HUES48 (cell line): ENCODE measurements at regions not wholly inside any gene's neighbourhood (a gene's known extent, or its start where the extent isn't known, plus 50 kb on each side); places are given as distances from the start of the nearest gene placed in this dataset.
"Not testable (repeated sequence)": the region's sequence is repeated elsewhere in the genome, so short reads cannot be mapped to it uniquely, and the experiment has no call there.

Source experiments
- H3K27ac ChIP-seq: one replicate; pipeline ENCODE4 v1.7.0; 2013; ENCODE audit warnings: low read depth, low read length, inconsistent platforms
- H3K27me3 ChIP-seq: 2 replicates; pipeline ENCODE4 v1.6.1; 2013; ENCODE audit warnings: mild to moderate bottlenecking, low read length; ENCODE audit not compliant: control insufficient read depth, insufficient read depth
- H3K36me3 ChIP-seq: 2 replicates; pipeline ENCODE4 v1.6.1; 2013; ENCODE audit warnings: low read length; ENCODE audit not compliant: control insufficient read depth, insufficient read depth
- H3K4me1 ChIP-seq: 2 replicates; pipeline ENCODE4 v1.6.1; 2013; ENCODE audit warnings: mild to moderate bottlenecking, low read length; ENCODE audit not compliant: control insufficient read depth, insufficient read depth
- H3K4me3 ChIP-seq: 2 replicates; pipeline ENCODE4 v1.5.1; 2013; ENCODE audit warnings: mild to moderate bottlenecking, low read depth, low read length
- H3K9ac ChIP-seq: 2 replicates; pipeline ENCODE4 v1.6.1; 2013; ENCODE audit warnings: mild to moderate bottlenecking, low read depth, low read length, moderate library complexity
- H3K9me3 ChIP-seq: 2 replicates; pipeline ENCODE4 v1.6.1; 2013; ENCODE audit warnings: low read length; ENCODE audit not compliant: control insufficient read depth, insufficient read depth

DNA sequence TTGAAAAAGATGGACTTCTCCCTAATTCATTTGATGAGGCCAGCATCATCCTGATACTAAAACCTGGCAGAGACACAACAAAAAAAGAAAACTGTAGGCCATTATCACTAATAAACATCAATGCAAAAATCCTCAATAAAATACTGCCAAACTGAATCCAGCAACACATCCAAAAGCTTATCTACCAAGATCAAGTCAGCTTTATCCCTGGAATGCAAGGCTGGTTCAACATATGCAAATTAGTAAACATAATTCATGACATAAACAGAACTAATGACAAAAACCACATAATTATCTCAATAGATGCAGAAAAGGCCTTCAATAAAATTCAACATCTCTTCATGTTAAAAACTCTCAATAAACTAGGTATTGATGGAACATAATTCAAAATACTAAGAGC, 166.1 kb upstream of the CNTNAP5 start:
- not testable (repeated sequence) for H3K9me3 ChIP-seq, H3K4me3 ChIP-seq

DNA sequence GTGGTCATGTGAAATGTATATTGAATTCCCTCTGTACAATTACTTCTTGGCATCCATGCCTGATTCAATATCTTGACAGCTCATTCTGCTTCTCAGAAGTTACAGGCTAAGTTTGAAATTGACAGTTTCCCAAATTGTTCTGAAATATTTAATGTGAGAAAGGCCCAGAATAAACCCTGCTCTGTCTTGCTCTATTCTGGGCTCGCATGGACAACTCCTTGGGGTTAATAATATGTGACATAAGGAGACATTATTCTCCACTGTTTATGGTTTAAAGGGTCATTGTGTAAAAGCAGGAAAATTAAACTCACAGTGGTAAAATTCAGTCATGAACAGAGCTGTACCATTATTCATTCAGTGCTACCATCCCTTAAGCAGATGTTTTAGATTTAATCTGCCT, 160.7 kb upstream of the CNTNAP5 start:
- no peak overlapping the region for H3K27ac ChIP-seq
- no peaks in the 10 kb centered on the region for H3K36me3 ChIP-seq
- H3K27me3 ChIP-seq: no peaks in the 10 kb centered on the region
- H3K4me3 ChIP-seq: no peak overlapping the region
- no peak overlapping the region for H3K9ac ChIP-seq
- no peaks in the 10 kb centered on the region for H3K9me3 ChIP-seq
- no peaks in the 10 kb centered on the region for H3K4me1 ChIP-seq

More for the DNA sequence above, 166.1 kb upstream of the CNTNAP5 start:
- not testable (repeated sequence) for H3K4me1 ChIP-seq, H3K9ac ChIP-seq, H3K27ac ChIP-seq, H3K27me3 ChIP-seq, H3K36me3 ChIP-seq

DNA sequence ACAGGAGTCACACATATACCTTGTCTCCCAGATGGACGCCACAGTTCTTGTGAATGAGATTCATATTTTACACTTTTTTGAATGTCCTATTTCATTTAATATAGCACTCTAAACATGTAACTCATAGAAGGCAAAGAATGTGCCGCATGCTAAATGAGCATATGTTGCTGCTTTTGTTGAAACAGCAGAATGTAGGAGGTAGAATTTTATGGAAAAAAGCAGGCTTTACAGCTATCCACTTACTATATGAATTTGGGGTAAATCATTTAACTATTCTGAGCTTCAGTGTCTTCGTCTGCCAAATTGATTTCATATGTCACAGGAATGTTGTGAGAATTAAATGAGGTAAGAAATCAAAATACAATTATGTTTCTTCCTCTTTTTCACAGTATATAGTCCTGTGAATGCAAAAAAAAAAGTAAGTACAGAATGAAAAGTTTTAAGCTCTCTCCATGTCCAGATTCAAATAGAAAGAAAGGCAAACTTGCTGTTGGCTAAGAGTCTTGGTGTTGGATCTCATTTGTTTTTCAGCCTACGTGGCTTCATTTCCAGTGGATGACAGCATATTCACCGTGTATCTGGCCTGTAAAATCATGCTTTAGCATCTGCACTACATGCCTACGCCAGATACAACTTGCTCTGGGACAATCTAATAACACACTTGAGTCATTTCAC, 154.7 kb upstream of the CNTNAP5 start:
- no peak overlapping the region for H3K9ac ChIP-seq
- no peak overlapping the region for H3K27ac ChIP-seq
- no peaks in the 10 kb centered on the region for H3K36me3 ChIP-seq
- no peaks in the 10 kb centered on the region for H3K27me3 ChIP-seq
- no peaks in the 10 kb centered on the region for H3K9me3 ChIP-seq
- no peak overlapping the region for H3K4me3 ChIP-seq
- no peaks in the 10 kb centered on the region; the same call in 1 of the 2 replicates for H3K4me1 ChIP-seq

DNA sequence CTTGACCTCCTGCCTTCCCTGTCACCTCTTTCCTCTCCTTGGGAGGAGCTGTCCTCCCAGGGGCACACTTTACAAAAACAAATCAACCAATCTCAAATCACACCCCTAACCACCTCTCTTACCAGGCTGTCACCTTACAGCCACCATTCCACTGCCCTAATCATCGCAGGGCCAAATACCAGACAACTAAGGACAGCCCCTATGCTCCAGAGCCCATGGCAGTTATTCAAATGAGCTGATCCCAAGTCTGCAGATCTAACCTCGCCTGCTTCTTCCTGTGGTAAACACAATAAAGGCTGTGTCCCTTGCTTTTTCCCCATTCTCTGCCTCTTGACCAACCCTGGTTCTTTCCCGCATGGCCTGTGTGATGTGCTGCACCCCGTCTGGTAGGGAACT, 154.2 kb upstream of the CNTNAP5 start:
- no peak overlapping the region for H3K27ac ChIP-seq
- H3K9ac ChIP-seq: no peak overlapping the region
- no peaks in the 10 kb centered on the region; the same call in 1 of the 2 replicates for H3K4me1 ChIP-seq
- H3K36me3 ChIP-seq: no peaks in the 10 kb centered on the region
- H3K9me3 ChIP-seq: no peaks in the 10 kb centered on the region
- H3K27me3 ChIP-seq: no peaks in the 10 kb centered on the region
- H3K4me3 ChIP-seq: no peak overlapping the region

DNA sequence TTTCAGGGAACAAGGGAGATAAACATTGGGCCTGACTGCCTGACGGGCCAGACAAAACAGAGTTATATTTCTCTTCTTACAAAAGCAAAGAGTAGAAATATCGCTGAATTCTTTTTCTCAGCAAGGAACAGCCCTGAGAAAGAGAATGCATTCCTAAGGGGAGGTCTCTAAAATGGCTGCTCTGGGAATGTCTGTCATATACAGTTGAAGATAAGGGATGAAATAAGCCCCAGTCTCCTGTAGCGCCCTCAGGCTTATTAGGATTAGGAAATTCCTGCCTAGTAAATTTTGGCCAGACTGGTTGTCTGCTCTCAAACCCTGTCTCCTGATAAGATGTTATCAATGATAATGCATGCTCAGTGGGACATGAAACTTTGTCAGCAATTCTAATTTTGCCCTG, 134.9 kb upstream of the CNTNAP5 start:
- no peaks in the 10 kb centered on the region for H3K36me3 ChIP-seq
- H3K9me3 ChIP-seq: peaks cover 13% of the 10 kb centered on the region; the same call in 1 of the 2 replicates
- no peak overlapping the region for H3K4me3 ChIP-seq
- H3K9ac ChIP-seq: no peak overlapping the region
- no peaks in the 10 kb centered on the region for H3K4me1 ChIP-seq
- H3K27me3 ChIP-seq: no peaks in the 10 kb centered on the region
- H3K27ac ChIP-seq: no peak overlapping the region

DNA sequence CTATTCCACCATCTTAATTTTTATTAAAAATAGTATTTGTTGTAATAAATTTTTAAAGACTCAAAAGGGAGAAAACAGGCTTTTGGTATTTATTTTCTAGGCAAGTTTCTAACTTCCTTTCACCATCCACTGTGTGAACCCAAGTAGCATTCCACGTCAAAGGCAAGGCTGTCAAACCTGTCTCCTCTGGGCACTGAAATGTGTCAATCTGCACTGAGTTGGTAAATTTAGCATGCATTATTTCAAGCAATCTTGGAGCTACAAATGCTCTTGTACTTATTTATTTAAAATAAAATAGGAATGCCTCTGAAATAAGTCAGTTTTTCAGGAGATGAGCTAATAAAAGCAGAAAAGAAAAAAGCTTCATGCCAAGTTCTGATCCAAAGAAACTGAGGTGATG, 130.9 kb upstream of the CNTNAP5 start:
- no peak overlapping the region for H3K9ac ChIP-seq
- H3K4me3 ChIP-seq: no peak overlapping the region
- no peaks in the 10 kb centered on the region for H3K27me3 ChIP-seq
- no peak overlapping the region for H3K27ac ChIP-seq
- H3K9me3 ChIP-seq: peaks cover 13% of the 10 kb centered on the region; the same call in 1 of the 2 replicates
- H3K4me1 ChIP-seq: no peaks in the 10 kb centered on the region
- H3K36me3 ChIP-seq: no peaks in the 10 kb centered on the region

DNA sequence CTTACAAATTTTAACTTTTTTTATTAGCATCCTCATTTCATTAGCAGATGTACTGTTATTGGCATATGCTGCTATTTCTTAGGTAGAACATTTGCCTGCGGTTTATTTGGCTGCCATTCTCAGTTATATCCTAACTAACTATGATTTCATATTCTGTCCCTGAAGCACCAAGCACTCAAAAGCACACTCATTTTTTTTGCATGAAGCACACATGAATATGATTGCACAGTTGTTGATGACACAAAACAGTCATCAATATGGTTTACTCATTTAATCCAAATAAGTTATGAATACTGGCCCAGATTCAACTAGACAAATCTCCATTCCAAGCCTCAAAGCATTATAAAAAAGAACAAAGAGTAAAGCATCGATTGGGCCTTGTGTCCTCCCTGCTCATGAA, 129.4 kb upstream of the CNTNAP5 start:
- no peak overlapping the region for H3K27ac ChIP-seq
- no peak overlapping the region for H3K4me3 ChIP-seq
- H3K9ac ChIP-seq: no peak overlapping the region
- peaks cover 5% of the 10 kb centered on the region; the same call in 1 of the 2 replicates for H3K9me3 ChIP-seq
- no peaks in the 10 kb centered on the region for H3K36me3 ChIP-seq
- H3K4me1 ChIP-seq: no peaks in the 10 kb centered on the region
- no peaks in the 10 kb centered on the region for H3K27me3 ChIP-seq

DNA sequence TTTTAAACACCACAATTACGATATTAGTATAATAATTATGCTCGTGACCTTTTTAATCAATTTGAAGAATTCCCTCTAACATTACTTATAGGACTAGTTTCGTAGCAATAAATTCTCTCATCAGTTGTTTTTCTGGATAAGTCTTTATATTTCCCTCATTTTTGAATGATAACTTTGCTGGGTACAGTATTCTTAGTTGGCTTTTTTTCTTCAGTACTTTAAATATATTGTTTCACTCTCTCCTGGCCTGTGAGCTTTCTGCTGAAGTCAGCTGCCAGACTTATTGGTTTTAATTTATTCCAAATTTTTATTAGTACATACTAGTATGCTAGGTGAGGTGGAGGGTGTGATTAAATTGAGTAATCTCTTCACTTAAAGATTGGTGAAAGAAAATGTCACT, 123.8 kb upstream of the CNTNAP5 start:
- no peak overlapping the region for H3K4me3 ChIP-seq
- no peaks in the 10 kb centered on the region for H3K36me3 ChIP-seq
- H3K9ac ChIP-seq: no peak overlapping the region
- H3K27me3 ChIP-seq: no peaks in the 10 kb centered on the region
- H3K4me1 ChIP-seq: peaks cover 5% of the 10 kb centered on the region
- H3K27ac ChIP-seq: no peak overlapping the region
- H3K9me3 ChIP-seq: no peaks in the 10 kb centered on the region; the same call in 1 of the 2 replicates

DNA sequence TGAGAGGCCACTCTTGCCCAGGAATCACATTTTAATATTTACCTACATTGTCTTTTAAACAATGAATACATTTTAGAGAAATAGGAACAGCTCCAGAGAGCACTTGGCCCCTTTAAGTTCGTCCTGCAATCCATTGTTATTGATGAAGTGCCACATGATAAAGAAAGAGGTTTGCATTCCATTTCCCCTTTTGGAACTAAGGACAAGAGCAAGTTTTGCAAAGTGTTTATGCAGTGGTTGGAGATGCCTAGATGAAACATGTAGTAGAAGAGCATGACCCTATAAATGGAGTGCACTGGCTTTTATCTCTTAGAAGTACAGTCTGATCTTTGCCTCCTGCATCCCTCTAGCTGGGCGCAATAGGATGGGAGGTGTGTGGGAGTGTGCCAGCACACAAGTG, 118.7 kb upstream of the CNTNAP5 start:
- Histone ChIP-seq H3K36me3 (no peaks in the 10 kb centered on the region), H3K27me3 (peaks cover 8% of the 10 kb centered on the region; the same call in 1 of the 2 replicates), H3K9me3 (no peaks in the 10 kb centered on the region; the same call in 1 of the 2 replicates), H3K4me1 (peaks cover 27% of the 10 kb centered on the region), H3K4me3 (no peak overlapping the region), H3K9ac (no peak overlapping the region), H3K27ac (no peak overlapping the region)

DNA sequence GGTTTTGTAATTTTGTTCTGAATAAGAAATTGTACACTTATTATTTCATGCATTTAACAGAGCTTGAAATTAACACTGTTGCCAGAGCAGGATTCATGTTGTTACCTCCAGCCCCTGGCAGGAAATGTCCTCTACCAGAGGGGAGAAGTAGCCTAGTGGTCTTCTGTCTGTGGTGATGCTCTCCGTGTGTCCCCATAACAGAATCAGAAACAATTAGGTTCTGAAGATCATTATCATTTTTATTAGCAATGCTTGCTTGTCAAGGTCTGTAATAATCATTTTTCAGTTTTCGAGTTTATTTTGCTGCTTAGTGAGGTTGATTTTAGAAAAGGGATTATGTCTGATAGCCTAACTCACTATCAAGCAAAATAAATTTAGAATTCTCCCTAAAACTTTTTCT, 116.6 kb upstream of the CNTNAP5 start:
- H3K9ac ChIP-seq: no peak overlapping the region
- peaks cover 8% of the 10 kb centered on the region; the same call in 1 of the 2 replicates for H3K27me3 ChIP-seq

DNA sequence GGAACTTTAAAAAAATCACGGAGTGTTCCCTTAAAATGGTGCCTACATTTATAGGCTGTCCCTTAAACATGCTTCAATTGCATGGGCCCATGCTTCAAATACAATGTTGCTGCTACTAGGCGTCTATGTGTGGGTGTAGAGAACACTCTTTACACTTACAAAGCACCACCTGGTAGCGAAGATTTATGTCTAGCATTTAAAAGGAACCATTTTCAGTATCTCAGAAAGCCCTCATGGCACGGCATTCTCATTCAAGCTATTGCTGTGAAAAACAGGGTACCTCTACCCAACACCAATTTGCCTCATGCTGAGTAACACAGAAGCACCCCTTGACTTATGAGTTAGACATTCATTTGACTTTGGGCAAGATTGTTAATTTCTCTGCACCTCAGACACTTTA, 112.9 kb upstream of the CNTNAP5 start:
- Histone ChIP-seq H3K27ac (no peak overlapping the region), H3K27me3 (peaks cover 8% of the 10 kb centered on the region; the same call in 1 of the 2 replicates), H3K4me3 (no peak overlapping the region), H3K9me3 (no peaks in the 10 kb centered on the region), H3K9ac (no peak overlapping the region), H3K36me3 (no peaks in the 10 kb centered on the region), H3K4me1 (peaks cover 13% of the 10 kb centered on the region)

More for the DNA sequence above, 116.6 kb upstream of the CNTNAP5 start:
- H3K27ac ChIP-seq: no peak overlapping the region
- H3K9me3 ChIP-seq: no peaks in the 10 kb centered on the region
- no peak overlapping the region for H3K4me3 ChIP-seq
- H3K4me1 ChIP-seq: peaks cover 27% of the 10 kb centered on the region
- H3K36me3 ChIP-seq: no peaks in the 10 kb centered on the region
